ENCODE measurements at regions not wholly inside any gene's neighbourhood (a gene's known extent, or its start where the extent isn't known, plus 50 kb on each side); places are given as distances from the start of the nearest gene placed in this dataset.
"Not testable (repeated sequence)": the region's sequence is repeated elsewhere in the genome, so short reads cannot be mapped to it uniquely, and the experiment has no call there.

- no CpG with 5 or more reads among the region's 3 CpGs for WGBS (ENCODE audit: insufficient coverage)
- no peaks in the 10 kb centered on the region for H3K27me3 Mint-ChIP-seq
- H3K27ac ChIP-seq (ENCODE audit: low read length in 2 of 2): no peak overlapping the region
- no peak overlapping the region for H3K4me2 ChIP-seq (replicated peaks; ENCODE audit: low read depth, low read length, poor library complexity, severe bottlenecking)
- H3K4me1 Mint-ChIP-seq: no peaks in the 10 kb centered on the region
- ChIA-PET POLR2A (no interaction called here), CTCF (no interaction called here)
- intact Hi-C loops (cut with micrococcal nuclease): no loop called here
- no peak overlapping the region for H3K9ac ChIP-seq (ENCODE audit: low read length)
- H3K36me3 ChIP-seq (replicated peaks in 1 of 2; ENCODE audit: control extremely low read depth in 1 of 2, control insufficient read depth in 1 of 2, extremely low read depth in 1 of 2, insufficient read depth in 2 of 2, low read length in 1 of 2): no peaks in the 10 kb centered on the region
- H3K4me3 Mint-ChIP-seq: no peak overlapping the region
- TF ChIP-seq EZH2 (IDR thresholded peaks at IDR 0.05; ENCODE audit: borderline replicate concordance, insufficient read depth, low read depth, low read length, poor library complexity, severe bottlenecking) (no peak), CTCF (IDR thresholded peaks at IDR 0.05) (no peak)
- H3K79me2 ChIP-seq (ENCODE audit: control insufficient read depth, insufficient read depth, low read length): no peaks in the 10 kb centered on the region
- H2AFZ ChIP-seq (ENCODE audit: insufficient read depth, low read depth, low read length, poor library complexity, severe bottlenecking): no peak overlapping the region
- no peaks in the 10 kb centered on the region for H3K27me3 ChIP-seq (replicated peaks in 1 of 4; ENCODE audit: control extremely low read depth in 1 of 4, control insufficient read depth in 3 of 4, insufficient read depth in 4 of 4, low read length in 3 of 4)
- H3K9me3 ChIP-seq (ENCODE audit: control extremely low read depth in 1 of 3, control insufficient read depth in 2 of 3, insufficient read depth in 1 of 3, low read length in 2 of 3): no peaks in the 10 kb centered on the region
- H3K4me3 ChIP-seq (ENCODE audit: control extremely low read depth in 1 of 5, extremely low read depth in 1 of 5, insufficient read depth in 1 of 5, low read depth in 2 of 5, low read length in 4 of 5): no peak overlapping the region
- DNase-seq (no peak), ATAC-seq (ENCODE audit: low read depth) (no peak)
- H3K4me1 ChIP-seq (ENCODE audit: control insufficient read depth in 2 of 2, insufficient read depth in 2 of 2, low read length in 2 of 2): no peaks in the 10 kb centered on the region
- H3K9me3 Mint-ChIP-seq (ENCODE audit: insufficient read depth): no peaks in the 10 kb centered on the region
- no peaks in the 10 kb centered on the region for H4K20me1 ChIP-seq (ENCODE audit: control insufficient read depth, insufficient read depth, low read length, poor library complexity, severe bottlenecking)
- no peak overlapping the region for H3K27ac Mint-ChIP-seq
Observed at GRCh38 chrX:124769166-124769565, 422.8 kb downstream of the SH2D1A start.

DNA sequence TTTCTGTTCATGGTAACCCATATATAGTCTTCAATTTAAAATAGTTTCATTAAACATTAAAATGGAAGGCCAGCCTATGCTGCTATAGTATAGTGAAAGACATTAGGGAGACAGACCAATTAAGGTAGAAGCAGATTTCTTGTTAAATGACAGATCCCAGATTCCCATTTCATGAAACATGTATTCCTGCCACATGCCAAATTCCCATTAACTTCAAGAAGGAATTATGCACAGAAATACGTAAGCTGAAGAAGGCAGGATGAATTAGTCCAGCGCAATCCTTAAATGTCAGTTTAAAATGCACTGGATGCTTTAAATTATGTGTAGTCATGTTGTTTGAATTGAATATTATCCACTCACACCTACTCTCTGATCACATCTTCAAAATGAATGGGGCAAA lies 424.9 kb downstream of the SH2D1A start:
- ATAC-seq (ENCODE audit: low read depth) (no peak), DNase-seq (no peak)
- Histone ChIP-seq H2AFZ (ENCODE audit: insufficient read depth, low read depth, low read length, poor library complexity, severe bottlenecking) (no peak overlapping the region), H3K9ac (ENCODE audit: low read length) (no peak overlapping the region), H3K4me1 (ENCODE audit: control insufficient read depth in 2 of 2, insufficient read depth in 2 of 2, low read length in 2 of 2) (no peaks in the 10 kb centered on the region), H3K4me2 (replicated peaks; ENCODE audit: low read depth, low read length, poor library complexity, severe bottlenecking) (no peak overlapping the region), H4K20me1 (ENCODE audit: control insufficient read depth, insufficient read depth, low read length, poor library complexity, severe bottlenecking) (no peaks in the 10 kb centered on the region), H3K36me3 (replicated peaks in 1 of 2; ENCODE audit: control extremely low read depth in 1 of 2, control insufficient read depth in 1 of 2, extremely low read depth in 1 of 2, insufficient read depth in 2 of 2, low read length in 1 of 2) (no peaks in the 10 kb centered on the region), H3K79me2 (ENCODE audit: control insufficient read depth, insufficient read depth, low read length) (no peaks in the 10 kb centered on the region), H3K27me3 (replicated peaks in 1 of 4; ENCODE audit: control extremely low read depth in 1 of 4, control insufficient read depth in 3 of 4, insufficient read depth in 4 of 4, low read length in 3 of 4) (no peaks in the 10 kb centered on the region), H3K27ac (ENCODE audit: low read length in 2 of 2) (no peak overlapping the region), H3K4me3 (ENCODE audit: control extremely low read depth in 1 of 5, extremely low read depth in 1 of 5, insufficient read depth in 1 of 5, low read depth in 2 of 5, low read length in 4 of 5) (no peak overlapping the region), H3K9me3 (ENCODE audit: control extremely low read depth in 1 of 3, control insufficient read depth in 2 of 3, insufficient read depth in 1 of 3, low read length in 2 of 3) (no peaks in the 10 kb centered on the region)
- no CpG with 5 or more reads among the region's 2 CpGs for WGBS (ENCODE audit: insufficient coverage)
- Mint-ChIP-seq H3K4me3 (no peak overlapping the region), H3K27ac (no peak overlapping the region), H3K27me3 (no peaks in the 10 kb centered on the region), H3K9me3 (ENCODE audit: insufficient read depth) (no peaks in the 10 kb centered on the region), H3K4me1 (no peaks in the 10 kb centered on the region)
- intact Hi-C loops (cut with micrococcal nuclease): no loop called here
- ChIA-PET CTCF (no interaction called here), POLR2A (no interaction called here)
- TF ChIP-seq EZH2 (IDR thresholded peaks at IDR 0.05; ENCODE audit: borderline replicate concordance, insufficient read depth, low read depth, low read length, poor library complexity, severe bottlenecking) (no peak), CTCF (IDR thresholded peaks at IDR 0.05) (no peak)

GRCh38 chrX:124788253-124788652 lies 441.9 kb downstream of the SH2D1A start:
- H3K4me3 Mint-ChIP-seq; H3K36me3 ChIP-seq (replicated peaks in 1 of 2; ENCODE audit: control extremely low read depth in 1 of 2, control insufficient read depth in 1 of 2, extremely low read depth in 1 of 2, insufficient read depth in 2 of 2, low read length in 1 of 2); POLR2A ChIA-PET; H3K27me3 ChIP-seq (replicated peaks in 1 of 4; ENCODE audit: control extremely low read depth in 1 of 4, control insufficient read depth in 3 of 4, insufficient read depth in 4 of 4, low read length in 3 of 4); H3K27ac Mint-ChIP-seq; H3K4me1 Mint-ChIP-seq; H3K4me3 ChIP-seq (ENCODE audit: control extremely low read depth in 1 of 5, extremely low read depth in 1 of 5, insufficient read depth in 1 of 5, low read depth in 2 of 5, low read length in 4 of 5); H3K27ac ChIP-seq (ENCODE audit: low read length in 2 of 2); ATAC-seq (ENCODE audit: low read depth); H3K9me3 ChIP-seq (ENCODE audit: control extremely low read depth in 1 of 3, control insufficient read depth in 2 of 3, insufficient read depth in 1 of 3, low read length in 2 of 3); H3K9ac ChIP-seq (ENCODE audit: low read length); H2AFZ ChIP-seq (ENCODE audit: insufficient read depth, low read depth, low read length, poor library complexity, severe bottlenecking); CTCF ChIA-PET; DNase-seq; H3K27me3 Mint-ChIP-seq; H4K20me1 ChIP-seq (ENCODE audit: control insufficient read depth, insufficient read depth, low read length, poor library complexity, severe bottlenecking); intact Hi-C loops (cut with micrococcal nuclease); H3K4me1 ChIP-seq (ENCODE audit: control insufficient read depth in 2 of 2, insufficient read depth in 2 of 2, low read length in 2 of 2); H3K9me3 Mint-ChIP-seq (ENCODE audit: insufficient read depth); H3K79me2 ChIP-seq (ENCODE audit: control insufficient read depth, insufficient read depth, low read length); H3K4me2 ChIP-seq (replicated peaks; ENCODE audit: low read depth, low read length, poor library complexity, severe bottlenecking): not testable (repeated sequence)
- 20% methylated on average over 1 of the region's 4 CpGs for WGBS (ENCODE audit: insufficient coverage)
